ENCODE measurements at regions not wholly inside any gene's neighbourhood (a gene's known extent, or its start where the extent isn't known, plus 50 kb on each side); places are given as distances from the start of the nearest gene placed in this dataset.

DNA sequence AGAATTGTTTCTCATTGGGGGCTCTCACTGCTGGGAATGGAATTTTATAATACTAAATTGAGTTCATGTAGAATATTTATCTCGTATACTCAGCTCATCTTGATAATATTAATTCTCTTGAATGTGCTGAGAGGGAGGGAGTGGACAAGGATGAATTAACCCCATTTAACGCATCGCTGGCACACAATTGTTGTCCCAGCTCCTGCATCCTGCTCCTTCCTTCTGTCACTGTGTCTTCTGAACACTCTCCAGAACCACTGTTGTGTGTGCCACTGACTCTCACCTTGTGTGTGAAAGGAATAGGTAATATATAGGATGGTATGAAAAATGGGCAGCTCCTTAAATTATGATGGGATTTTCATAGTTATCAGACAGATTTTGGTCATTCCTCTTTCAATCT, 267.3 kb downstream of the MTRR start:
- POLR2A ChIA-PET, result no interaction called here
- H3K27me3 ChIP-seq (ENCODE audit: control insufficient read depth in 1 of 2, insufficient read depth in 2 of 2, low read length in 2 of 2), result no peaks in the 10 kb centered on the region

DNA sequence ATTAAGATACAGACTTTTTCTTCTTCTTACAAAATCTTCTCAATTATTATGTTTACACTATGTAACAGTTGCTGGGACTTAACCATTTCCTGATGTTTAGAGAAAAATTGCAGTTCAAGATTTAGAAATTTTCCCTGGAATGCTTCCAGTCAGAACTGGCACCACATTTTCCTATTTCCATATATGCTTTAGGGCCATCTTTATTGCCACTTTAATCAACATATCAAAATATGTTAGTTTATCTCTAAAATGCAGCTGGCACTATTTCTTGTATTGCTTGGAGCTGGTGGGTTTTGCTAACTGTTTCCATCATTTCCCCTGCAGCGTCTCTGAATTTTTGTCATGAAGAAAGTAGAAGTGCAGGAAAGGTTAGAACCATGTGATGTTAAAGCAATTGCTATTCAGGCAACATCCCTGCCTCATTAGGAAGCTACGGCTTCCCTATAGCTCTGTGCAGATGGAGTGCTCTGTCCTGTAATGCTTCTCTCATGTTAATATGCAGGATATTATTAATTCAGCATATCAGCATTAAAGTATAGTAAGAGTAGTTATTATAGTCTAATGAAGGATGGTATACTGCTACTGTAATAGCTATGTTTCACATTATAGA, 269.1 kb downstream of the MTRR start:
- ATAC-seq (ENCODE audit: poor library complexity) (no peak), DNase-seq (no peak)
- Histone ChIP-seq H3K27ac (ENCODE audit: low read depth in 1 of 2, low read length in 2 of 2) (no peak overlapping the region), H3K27me3 (ENCODE audit: control insufficient read depth in 1 of 2, insufficient read depth in 2 of 2, low read length in 2 of 2) (no peaks in the 10 kb centered on the region), H3K4me1 (ENCODE audit: insufficient read depth, low read length) (no peaks in the 10 kb centered on the region), H3K36me3 (ENCODE audit: insufficient read depth, low read length) (no peaks in the 10 kb centered on the region), H3K4me3 (ENCODE audit: low read length) (no peak overlapping the region), H3K9me3 (ENCODE audit: control insufficient read depth in 1 of 2, insufficient read depth in 1 of 2, low read length in 2 of 2) (peaks cover 0 to 5% of the 10 kb centered on the region in 2 experiments)
- Mint-ChIP-seq H3K4me3 (no peak overlapping the region), H3K4me1 (ENCODE audit: low read depth) (no peaks in the 10 kb centered on the region), H3K27ac (no peak overlapping the region), H3K9me3 (peaks cover 4% of the 10 kb centered on the region), H3K27me3 (no peaks in the 10 kb centered on the region), H3K36me3 (ENCODE audit: low read depth) (no peaks in the 10 kb centered on the region)
- CTCF ChIA-PET, result no interaction called here
- POLR2A ChIA-PET, result no interaction called here
- intact Hi-C loops (cut with DNase I, micrococcal nuclease), result no loop called here
- TF ChIP-seq, protein P1, sequence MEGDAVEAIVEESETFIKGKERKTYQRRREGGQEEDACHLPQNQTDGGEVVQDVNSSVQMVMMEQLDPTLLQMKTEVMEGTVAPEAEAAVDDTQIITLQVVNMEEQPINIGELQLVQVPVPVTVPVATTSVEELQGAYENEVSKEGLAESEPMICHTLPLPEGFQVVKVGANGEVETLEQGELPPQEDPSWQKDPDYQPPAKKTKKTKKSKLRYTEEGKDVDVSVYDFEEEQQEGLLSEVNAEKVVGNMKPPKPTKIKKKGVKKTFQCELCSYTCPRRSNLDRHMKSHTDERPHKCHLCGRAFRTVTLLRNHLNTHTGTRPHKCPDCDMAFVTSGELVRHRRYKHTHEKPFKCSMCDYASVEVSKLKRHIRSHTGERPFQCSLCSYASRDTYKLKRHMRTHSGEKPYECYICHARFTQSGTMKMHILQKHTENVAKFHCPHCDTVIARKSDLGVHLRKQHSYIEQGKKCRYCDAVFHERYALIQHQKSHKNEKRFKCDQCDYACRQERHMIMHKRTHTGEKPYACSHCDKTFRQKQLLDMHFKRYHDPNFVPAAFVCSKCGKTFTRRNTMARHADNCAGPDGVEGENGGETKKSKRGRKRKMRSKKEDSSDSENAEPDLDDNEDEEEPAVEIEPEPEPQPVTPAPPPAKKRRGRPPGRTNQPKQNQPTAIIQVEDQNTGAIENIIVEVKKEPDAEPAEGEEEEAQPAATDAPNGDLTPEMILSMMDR (IDR thresholded peaks at IDR 0.05), result no peak

More for the DNA sequence above, 267.3 kb downstream of the MTRR start:
- no peaks in the 10 kb centered on the region for H3K4me1 ChIP-seq (ENCODE audit: insufficient read depth, low read length)
- CTCF ChIA-PET, result no interaction called here
- no peak overlapping the region for H3K27ac Mint-ChIP-seq
- H3K4me1 Mint-ChIP-seq (ENCODE audit: low read depth), result no peaks in the 10 kb centered on the region
- TF ChIP-seq, protein P1 (IDR thresholded peaks at IDR 0.05), result no peak
- H3K4me3 Mint-ChIP-seq, result no peak overlapping the region
- no peaks in the 10 kb centered on the region for H3K36me3 Mint-ChIP-seq (ENCODE audit: low read depth)
- H3K9me3 Mint-ChIP-seq, result peaks cover 4% of the 10 kb centered on the region
- no peaks in the 10 kb centered on the region for H3K27me3 Mint-ChIP-seq
- no peaks in the 10 kb centered on the region for H3K36me3 ChIP-seq (ENCODE audit: insufficient read depth, low read length)
- peaks cover 0 to 5% of the 10 kb centered on the region in 2 experiments for H3K9me3 ChIP-seq (ENCODE audit: control insufficient read depth in 1 of 2, insufficient read depth in 1 of 2, low read length in 2 of 2)
- no peak for DNase-seq
- intact Hi-C loops (cut with DNase I, micrococcal nuclease), result no loop called here
- H3K4me3 ChIP-seq (ENCODE audit: low read length), result no peak overlapping the region
- H3K27ac ChIP-seq (ENCODE audit: low read depth in 1 of 2, low read length in 2 of 2), result no peak overlapping the region
- ATAC-seq (ENCODE audit: poor library complexity), result no peak

DNA sequence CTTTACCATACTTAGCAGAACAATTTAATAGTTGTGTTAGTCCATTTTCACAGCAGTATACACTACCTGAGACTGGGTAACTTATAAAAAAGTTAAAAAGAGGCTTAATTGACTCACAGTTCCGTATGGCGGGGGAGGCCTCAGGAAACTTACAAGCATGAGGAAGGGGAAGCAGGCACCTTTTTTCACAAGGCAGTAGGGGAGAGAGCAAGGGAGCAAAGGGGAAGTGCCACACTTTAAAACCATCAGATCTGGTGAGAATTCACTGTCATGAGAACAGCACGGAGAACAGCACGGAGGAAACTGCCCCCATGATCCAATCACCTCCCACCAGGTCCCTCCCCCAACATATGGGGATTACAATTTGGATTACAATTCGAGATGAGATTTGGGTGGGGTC, 269.9 kb downstream of the MTRR start:
- TF ChIP-seq, protein P1 (IDR thresholded peaks at IDR 0.05), result no peak
- ChIA-PET CTCF (no interaction called here), POLR2A (no interaction called here)
- Histone ChIP-seq H3K9me3 (ENCODE audit: control insufficient read depth in 1 of 2, insufficient read depth in 1 of 2, low read length in 2 of 2) (peaks cover 0 to 5% of the 10 kb centered on the region in 2 experiments), H3K4me1 (ENCODE audit: insufficient read depth, low read length) (no peaks in the 10 kb centered on the region), H3K27me3 (ENCODE audit: control insufficient read depth in 1 of 2, insufficient read depth in 2 of 2, low read length in 2 of 2) (no peaks in the 10 kb centered on the region), H3K27ac (ENCODE audit: low read depth in 1 of 2, low read length in 2 of 2) (no peak overlapping the region), H3K4me3 (ENCODE audit: low read length) (no peak overlapping the region), H3K36me3 (ENCODE audit: insufficient read depth, low read length) (no peaks in the 10 kb centered on the region)
- ATAC-seq (ENCODE audit: poor library complexity) (no peak), DNase-seq (no peak)
- H3K36me3 Mint-ChIP-seq (ENCODE audit: low read depth), result no peaks in the 10 kb centered on the region
- no peak overlapping the region for H3K27ac Mint-ChIP-seq
- no peaks in the 10 kb centered on the region for H3K27me3 Mint-ChIP-seq
- intact Hi-C loops (cut with DNase I, micrococcal nuclease), result no loop called here
- H3K4me1 Mint-ChIP-seq (ENCODE audit: low read depth), result no peaks in the 10 kb centered on the region
- peaks cover 4% of the 10 kb centered on the region for H3K9me3 Mint-ChIP-seq
- no peak overlapping the region for H3K4me3 Mint-ChIP-seq
